ENCODE measurements at regions not wholly inside any gene's neighbourhood (a gene's known extent, or its start where the extent isn't known, plus 50 kb on each side); places are given as distances from the start of the nearest gene placed in this dataset.

- DNase-seq (ENCODE audit: low read depth): peak; percentile 34
Observed at GRCh38 chr5:61622156-61622555, 290.1 kb downstream of the ZSWIM6 start.

GRCh38 chr5:61623401-61624069 is 291.5 kb downstream of the ZSWIM6 start:
- no peak for DNase-seq (ENCODE audit: low read depth)

- DNase-seq (ENCODE audit: low read depth): no peak
Observed at GRCh38 chr5:61624553-61625136, 292.6 kb downstream of the ZSWIM6 start.

- no peak for DNase-seq (ENCODE audit: low read depth)
Observed at GRCh38 chr5:61625137-61625561, 293.1 kb downstream of the ZSWIM6 start.

- DNase-seq (ENCODE audit: low read depth): peak; percentile 70
Observed at GRCh38 chr5:61625681-61626621, 293.9 kb downstream of the ZSWIM6 start.

GRCh38 chr5:61626639-61627282 is 294.7 kb downstream of the ZSWIM6 start:
- no peak for DNase-seq (ENCODE audit: low read depth)

- no peak for DNase-seq (ENCODE audit: low read depth)
Observed at GRCh38 chr5:61627531-61627930, 295.5 kb downstream of the ZSWIM6 start.

- no peak for DNase-seq (ENCODE audit: low read depth)
Observed at GRCh38 chr5:61630908-61631307, 298.9 kb downstream of the ZSWIM6 start.

- no peak for DNase-seq (ENCODE audit: low read depth)
Observed at GRCh38 chr5:61631438-61631941, 299.4 kb downstream of the ZSWIM6 start.

- DNase-seq (ENCODE audit: low read depth): no peak
Observed at GRCh38 chr5:61632064-61632463, 300.0 kb downstream of the ZSWIM6 start.

GRCh38 chr5:61635271-61635670 is 303.2 kb downstream of the ZSWIM6 start:
- DNase-seq (ENCODE audit: low read depth): no peak

- peak; percentile 70 for DNase-seq (ENCODE audit: low read depth)
Observed at GRCh38 chr5:61637566-61637965, 305.5 kb downstream of the ZSWIM6 start.

- no peak for DNase-seq (ENCODE audit: low read depth)
Observed at GRCh38 chr5:61638476-61638875, 306.4 kb downstream of the ZSWIM6 start.

GRCh38 chr5:61640179-61641021 is 308.3 kb downstream of the ZSWIM6 start:
- no peak for DNase-seq (ENCODE audit: low read depth)

- no peak for DNase-seq (ENCODE audit: low read depth)
Observed at GRCh38 chr5:61641748-61642565, 309.9 kb downstream of the ZSWIM6 start.

- DNase-seq (ENCODE audit: low read depth): no peak
Observed at GRCh38 chr5:61647672-61648071, 315.6 kb downstream of the ZSWIM6 start.

GRCh38 chr5:61649231-61649630 is 317.2 kb downstream of the ZSWIM6 start:
- no peak for DNase-seq (ENCODE audit: low read depth)

- no peak for DNase-seq (ENCODE audit: low read depth)
Observed at GRCh38 chr5:61649971-61650370, 317.9 kb downstream of the ZSWIM6 start.

- no peak for DNase-seq (ENCODE audit: low read depth)
Observed at GRCh38 chr5:61650661-61651060, 318.6 kb downstream of the ZSWIM6 start.

- no peak for DNase-seq (ENCODE audit: low read depth)
Observed at GRCh38 chr5:61651195-61651594, 319.1 kb downstream of the ZSWIM6 start.

Data from M059J (cell line).